NCI-H774 (cell line): ENCODE measurements at regions not wholly inside any gene's neighbourhood (a gene's known extent, or its start where the extent isn't known, plus 50 kb on each side); places are given as distances from the start of the nearest gene placed in this dataset.
"Not testable (repeated sequence)": the region's sequence is repeated elsewhere in the genome, so short reads cannot be mapped to it uniquely, and the experiment has no call there.

ENCODE experiments used
- DNase-seq: peaks from one replicate; lab custom pipeline; 2025; lab: John Stamatoyannopoulos, UW

- no peak for DNase-seq
Measured at GRCh38 chr3:197430934-197431333, 124.8 kb downstream of the BDH1 start.

GRCh38 chr3:197430502-197430901 is 125.3 kb downstream of the BDH1 start:
- no peak for DNase-seq

GRCh38 chr3:197428952-197429351 is 126.8 kb downstream of the BDH1 start:
- DNase-seq: no peak

- no peak for DNase-seq
Measured at GRCh38 chr3:197428117-197428801, 127.5 kb downstream of the BDH1 start.

- no peak for DNase-seq
Measured at GRCh38 chr3:197427021-197427420, 128.6 kb upstream of the DLG1 start.

- no peak for DNase-seq
Measured at GRCh38 chr3:197426121-197426566, 127.7 kb upstream of the DLG1 start.

- DNase-seq: no peak
Measured at GRCh38 chr3:197425485-197426120, 127.2 kb upstream of the DLG1 start.

- no peak for DNase-seq
Measured at GRCh38 chr3:197424674-197425484, 126.5 kb upstream of the DLG1 start.

- no peak for DNase-seq
Measured at GRCh38 chr3:197424266-197424665, 125.9 kb upstream of the DLG1 start.

GRCh38 chr3:197423376-197423775 is 125.0 kb upstream of the DLG1 start:
- DNase-seq: no peak

- DNase-seq: no peak
Measured at GRCh38 chr3:197422506-197422905, 124.1 kb upstream of the DLG1 start.

GRCh38 chr3:197421021-197421420 is 122.6 kb upstream of the DLG1 start:
- no peak for DNase-seq

GRCh38 chr3:197420566-197420965 is 122.2 kb upstream of the DLG1 start:
- no peak for DNase-seq

- DNase-seq: no peak
Measured at GRCh38 chr3:197420115-197420514, 121.7 kb upstream of the DLG1 start.

- DNase-seq: no peak
Measured at GRCh38 chr3:197419696-197420095, 121.3 kb upstream of the DLG1 start.

GRCh38 chr3:197417911-197418618 is 119.7 kb upstream of the DLG1 start:
- DNase-seq: no peak

GRCh38 chr3:197417441-197417840 is 119.0 kb upstream of the DLG1 start:
- DNase-seq: no peak

GRCh38 chr3:197411899-197412298 is 113.5 kb upstream of the DLG1 start:
- DNase-seq: not testable (repeated sequence)

- not testable (repeated sequence) for DNase-seq
Measured at GRCh38 chr3:197410170-197410569, 111.8 kb upstream of the DLG1 start.

- DNase-seq: no peak
Measured at GRCh38 chr3:197408177-197408957, 110.0 kb upstream of the DLG1 start.

GRCh38 chr3:197407526-197407925 is 109.1 kb upstream of the DLG1 start:
- no peak for DNase-seq
